ENCODE measurements at regions not wholly inside any gene's neighbourhood (a gene's known extent, or its start where the extent isn't known, plus 50 kb on each side); places are given as distances from the start of the nearest gene placed in this dataset.
"Not testable (repeated sequence)": the region's sequence is repeated elsewhere in the genome, so short reads cannot be mapped to it uniquely, and the experiment has no call there.

GRCh38 chr10:36769741-36770140, 355.7 kb upstream of the ANKRD30A start:
- H3K27ac ChIP-seq, H3K4me3 ChIP-seq: not testable (repeated sequence)

GRCh38 chr10:36766940-36767339, 358.5 kb upstream of the ANKRD30A start:
- Histone ChIP-seq H3K4me3 (no peak overlapping the region), H3K27ac (no peak overlapping the region)

GRCh38 chr10:36766415-36766810, 359.0 kb upstream of the ANKRD30A start:
- no peak overlapping the region for H3K4me3 ChIP-seq

GRCh38 chr10:36765782-36766414, 359.5 kb upstream of the ANKRD30A start:
- H3K27ac ChIP-seq = no peak overlapping the region
- H3K4me3 ChIP-seq = no peak overlapping the region

More at GRCh38 chr10:36766415-36766810, 359.0 kb upstream of the ANKRD30A start:
- no peak overlapping the region for H3K27ac ChIP-seq

- no peak overlapping the region for H3K27ac ChIP-seq
- H3K4me3 ChIP-seq = no peak overlapping the region
Measured at GRCh38 chr10:36764823-36765222, 360.6 kb upstream of the ANKRD30A start.

GRCh38 chr10:36761121-36761520, 364.3 kb upstream of the ANKRD30A start:
- Histone ChIP-seq H3K4me3 (no peak overlapping the region), H3K27ac (no peak overlapping the region)

- Histone ChIP-seq H3K27ac (no peak overlapping the region), H3K4me3 (no peak overlapping the region)
Measured at GRCh38 chr10:36759141-36759805, 366.1 kb upstream of the ANKRD30A start.

GRCh38 chr10:36748128-36748871, 377.1 kb upstream of the ANKRD30A start:
- H3K27ac ChIP-seq = no peak overlapping the region
- H3K4me3 ChIP-seq = no peak overlapping the region

GRCh38 chr10:36739884-36740445, 385.4 kb upstream of the ANKRD30A start:
- H3K4me3 ChIP-seq = no peak overlapping the region
- no peak overlapping the region for H3K27ac ChIP-seq

- no peak overlapping the region for H3K27ac ChIP-seq
- H3K4me3 ChIP-seq = no peak overlapping the region
Measured at GRCh38 chr10:36738738-36739431, 386.5 kb upstream of the ANKRD30A start.

- Histone ChIP-seq H3K27ac (no peak overlapping the region), H3K4me3 (no peak overlapping the region)
Measured at GRCh38 chr10:36736311-36736710, 389.1 kb upstream of the ANKRD30A start.

- H3K4me3 ChIP-seq, H3K27ac ChIP-seq: not testable (repeated sequence)
Measured at GRCh38 chr10:36734590-36734989, 390.8 kb upstream of the ANKRD30A start.

- H3K4me3 ChIP-seq = no peak overlapping the region
- H3K27ac ChIP-seq = no peak overlapping the region
Measured at GRCh38 chr10:36730316-36730715, 395.1 kb upstream of the ANKRD30A start.

GRCh38 chr10:36728626-36729025, 396.8 kb upstream of the ANKRD30A start:
- H3K4me3 ChIP-seq = no peak overlapping the region
- H3K27ac ChIP-seq = no peak overlapping the region

- no peak overlapping the region for H3K4me3 ChIP-seq
- no peak overlapping the region for H3K27ac ChIP-seq
Measured at GRCh38 chr10:36725581-36726520, 399.5 kb upstream of the ANKRD30A start.

- Histone ChIP-seq H3K27ac (no peak overlapping the region), H3K4me3 (no peak overlapping the region)
Measured at GRCh38 chr10:36722777-36723176, 402.6 kb upstream of the ANKRD30A start.

- Histone ChIP-seq H3K4me3 (no peak overlapping the region), H3K27ac (no peak overlapping the region)
Measured at GRCh38 chr10:36721871-36722270, 403.5 kb upstream of the ANKRD30A start.

GRCh38 chr10:36720895-36721294, 404.5 kb upstream of the ANKRD30A start:
- H3K4me3 ChIP-seq = no peak overlapping the region
- H3K27ac ChIP-seq = no peak overlapping the region

GRCh38 chr10:36717118-36717517, 408.3 kb upstream of the ANKRD30A start:
- Histone ChIP-seq H3K4me3 (no peak overlapping the region), H3K27ac (no peak overlapping the region)

All from skin epidermis (tissue), 12 donors.